ACC112 (cell line): ENCODE measurements at regions not wholly inside any gene's neighbourhood (a gene's known extent, or its start where the extent isn't known, plus 50 kb on each side); places are given as distances from the start of the nearest gene placed in this dataset.
"Not testable (repeated sequence)": the region's sequence is repeated elsewhere in the genome, so short reads cannot be mapped to it uniquely, and the experiment has no call there.

ENCODE experiments used
- H2AFZ ChIP-seq: fragments of 200-600 bp; sonication (generic); one replicate; pipeline ENCODE4 v1.6.0; 2017; ENCODE audit warnings: antibody characterized with exemption, low read length; ENCODE audit not compliant: unreplicated experiment
- H3K27ac ChIP-seq: fragments of 200-600 bp; sonication (generic); 2 replicates; pipeline ENCODE4 v1.5.1; 2014; ENCODE audit warnings: low read depth, mild to moderate bottlenecking, antibody characterized with exemption, low read length, moderate library complexity
- H3K27me3 ChIP-seq: fragments of 200-600 bp; sonication (generic); 2 replicates; pipeline ENCODE4 v1.6.1; 2014; ENCODE audit warnings: mild to moderate bottlenecking, antibody characterized with exemption, low read length, moderate library complexity, mixed read lengths; ENCODE audit not compliant: insufficient read depth
- H3K36me3 ChIP-seq: fragments of 200-600 bp; sonication (generic); 2 replicates; pipeline ENCODE4 v1.6.1; 2016; ENCODE audit warnings: mild to moderate bottlenecking, antibody characterized with exemption, low read length, moderate library complexity, mixed read lengths; ENCODE audit not compliant: insufficient read depth
- H3K4me1 ChIP-seq: fragments of 200-600 bp; sonication (generic); one replicate; pipeline ENCODE4 v1.6.1; 2016; ENCODE audit warnings: low read length, mixed read lengths; ENCODE audit not compliant: insufficient read depth, unreplicated experiment, control insufficient read depth
- H3K4me3 ChIP-seq: fragments of 200-600 bp; sonication (generic); 2 replicates; pipeline ENCODE4 v1.5.1; 2014; ENCODE audit warnings: mild to moderate bottlenecking, low read depth, low read length
- H3K79me2 ChIP-seq: fragments of 200-600 bp; sonication (generic); one replicate; pipeline ENCODE4 v1.6.0; 2016; ENCODE audit warnings: low read length; ENCODE audit not compliant: control insufficient read depth, unreplicated experiment, insufficient read depth

GRCh38 chr10:22801785-22802184, 87.4 kb upstream of the PIP4K2A start:
- Histone ChIP-seq H3K4me3 (no peak overlapping the region), H2AFZ (no peak overlapping the region), H3K4me1 (peaks cover 26% of the 10 kb centered on the region), H3K36me3 (no peaks in the 10 kb centered on the region), H3K79me2 (no peaks in the 10 kb centered on the region), H3K27ac (no peak overlapping the region), H3K27me3 (no peaks in the 10 kb centered on the region)

- not testable (repeated sequence) for H3K27ac ChIP-seq, H3K4me1 ChIP-seq, H3K36me3 ChIP-seq, H3K79me2 ChIP-seq, H3K4me3 ChIP-seq, H3K27me3 ChIP-seq, H2AFZ ChIP-seq
Observed at GRCh38 chr10:22797796-22798195, 83.4 kb upstream of the PIP4K2A start.

GRCh38 chr10:22795546-22795945, 81.2 kb upstream of the PIP4K2A start:
- Histone ChIP-seq H3K36me3 (no peaks in the 10 kb centered on the region), H3K79me2 (no peaks in the 10 kb centered on the region), H3K4me3 (no peak overlapping the region), H3K27ac (no peak overlapping the region), H3K4me1 (no peaks in the 10 kb centered on the region), H2AFZ (no peak overlapping the region), H3K27me3 (no peaks in the 10 kb centered on the region)

GRCh38 chr10:22792161-22792560, 77.8 kb upstream of the PIP4K2A start:
- H3K4me3 ChIP-seq, result no peak overlapping the region
- H2AFZ ChIP-seq, result no peak overlapping the region
- no peak overlapping the region for H3K27ac ChIP-seq
- H3K79me2 ChIP-seq, result no peaks in the 10 kb centered on the region
- H3K36me3 ChIP-seq, result no peaks in the 10 kb centered on the region
- H3K27me3 ChIP-seq, result no peaks in the 10 kb centered on the region
- H3K4me1 ChIP-seq, result no peaks in the 10 kb centered on the region

- H3K4me3 ChIP-seq, result no peak overlapping the region
Observed at GRCh38 chr10:22791665-22792064, 77.3 kb upstream of the PIP4K2A start.

GRCh38 chr10:22784668-22785067, 70.3 kb upstream of the PIP4K2A start:
- H3K27ac ChIP-seq, result no peak overlapping the region
- H2AFZ ChIP-seq, result no peak overlapping the region
- H3K79me2 ChIP-seq, result no peaks in the 10 kb centered on the region
- no peaks in the 10 kb centered on the region for H3K27me3 ChIP-seq
- no peaks in the 10 kb centered on the region for H3K4me1 ChIP-seq
- no peaks in the 10 kb centered on the region for H3K36me3 ChIP-seq
- H3K4me3 ChIP-seq, result no peak overlapping the region

More at GRCh38 chr10:22791665-22792064, 77.3 kb upstream of the PIP4K2A start:
- no peaks in the 10 kb centered on the region for H3K79me2 ChIP-seq
- no peak overlapping the region for H2AFZ ChIP-seq
- H3K36me3 ChIP-seq, result no peaks in the 10 kb centered on the region
- H3K27me3 ChIP-seq, result no peaks in the 10 kb centered on the region
- H3K4me1 ChIP-seq, result no peaks in the 10 kb centered on the region
- H3K27ac ChIP-seq, result no peak overlapping the region

GRCh38 chr10:22783807-22784206, 69.4 kb upstream of the PIP4K2A start:
- Histone ChIP-seq H3K4me3 (no peak overlapping the region), H3K4me1 (no peaks in the 10 kb centered on the region)

GRCh38 chr10:22780474-22780885, 66.1 kb upstream of the PIP4K2A start:
- no peaks in the 10 kb centered on the region for H3K79me2 ChIP-seq
- no peaks in the 10 kb centered on the region for H3K36me3 ChIP-seq
- no peaks in the 10 kb centered on the region for H3K27me3 ChIP-seq
- no peak overlapping the region for H3K4me3 ChIP-seq
- H2AFZ ChIP-seq, result no peak overlapping the region
- H3K27ac ChIP-seq, result no peak overlapping the region
- no peaks in the 10 kb centered on the region for H3K4me1 ChIP-seq

More at GRCh38 chr10:22783807-22784206, 69.4 kb upstream of the PIP4K2A start:
- no peaks in the 10 kb centered on the region for H3K36me3 ChIP-seq
- H3K27ac ChIP-seq, result no peak overlapping the region
- H3K79me2 ChIP-seq, result no peaks in the 10 kb centered on the region
- H3K27me3 ChIP-seq, result no peaks in the 10 kb centered on the region
- H2AFZ ChIP-seq, result no peak overlapping the region

GRCh38 chr10:22779331-22780019, 65.1 kb upstream of the PIP4K2A start:
- Histone ChIP-seq H3K4me3 (no peak overlapping the region), H3K79me2 (no peaks in the 10 kb centered on the region), H3K27me3 (no peaks in the 10 kb centered on the region), H2AFZ (no peak overlapping the region), H3K27ac (no peak overlapping the region), H3K36me3 (no peaks in the 10 kb centered on the region), H3K4me1 (no peaks in the 10 kb centered on the region)

- H2AFZ ChIP-seq, result no peak overlapping the region
- H3K4me1 ChIP-seq, result no peaks in the 10 kb centered on the region
- no peak overlapping the region for H3K27ac ChIP-seq
- no peaks in the 10 kb centered on the region for H3K79me2 ChIP-seq
- no peaks in the 10 kb centered on the region for H3K36me3 ChIP-seq
- no peaks in the 10 kb centered on the region for H3K27me3 ChIP-seq
- H3K4me3 ChIP-seq, result no peak overlapping the region
Observed at GRCh38 chr10:22774102-22774501, 59.7 kb upstream of the PIP4K2A start.

- not testable (repeated sequence) for H3K36me3 ChIP-seq, H3K27me3 ChIP-seq, H3K79me2 ChIP-seq
Observed at GRCh38 chr10:22771631-22772030, 57.3 kb upstream of the PIP4K2A start.

More at GRCh38 chr10:22771631-22772030, 57.3 kb upstream of the PIP4K2A start:
- not testable (repeated sequence) for H3K27ac ChIP-seq, H2AFZ ChIP-seq, H3K4me3 ChIP-seq, H3K4me1 ChIP-seq
